Lower lobe of right lung (tissue), 2 donors: ENCODE measurements at regions not wholly inside any gene's neighbourhood (a gene's known extent, or its start where the extent isn't known, plus 50 kb on each side); places are given as distances from the start of the nearest gene placed in this dataset.

ENCODE experiments used
- ATAC-seq, 2 donors: fragments of 200-7000 bp; cut with Tn5 transposase; one replicate each; pipeline ENCODE4 v1.9.1; 2020 to 2022; ENCODE audit warnings: mild to moderate bottlenecking in 2 of 2, moderate library complexity in 2 of 2
- DNase-seq: peaks from one replicate; pipeline ENCODE4 v3.0.0-alpha.2; 2020
- H3K27ac ChIP-seq: fragments of 200-600 bp; one replicate; pipeline ENCODE4 v1.8.0; 2022
- H3K27me3 ChIP-seq: fragments of 200-600 bp; one replicate; pipeline ENCODE4 v1.8.0; 2022; ENCODE audit warnings: low read depth
- H3K36me3 ChIP-seq: fragments of 200-600 bp; one replicate; pipeline ENCODE4 v1.8.0; 2022; ENCODE audit warnings: mild to moderate bottlenecking
- H3K4me1 ChIP-seq: fragments of 200-600 bp; one replicate; pipeline ENCODE4 v1.8.0; 2022
- H3K4me3 ChIP-seq: fragments of 200-600 bp; one replicate; pipeline ENCODE4 v1.8.0; 2022; ENCODE audit warnings: mild to moderate bottlenecking
- H3K9me3 ChIP-seq: fragments of 200-600 bp; one replicate; pipeline ENCODE4 v1.8.0; 2022
- intact Hi-C: fragments of 100-400 bp; cut with DNase I; formaldehyde crosslinking; loops from one replicate; pipeline ENCODE4 v1.11.0; 2022
- TF ChIP-seq, protein P1 (sequence below): fragments of 200-600 bp; IDR thresholded peaks from one replicate; pipeline ENCODE4 v1.8.0; 2022; ENCODE audit warnings: antibody characterized with exemption, mild to moderate bottlenecking
- donor health status: DM: no; HTN: yes; CAD: no; lungs with severe emphysema.

DNA sequence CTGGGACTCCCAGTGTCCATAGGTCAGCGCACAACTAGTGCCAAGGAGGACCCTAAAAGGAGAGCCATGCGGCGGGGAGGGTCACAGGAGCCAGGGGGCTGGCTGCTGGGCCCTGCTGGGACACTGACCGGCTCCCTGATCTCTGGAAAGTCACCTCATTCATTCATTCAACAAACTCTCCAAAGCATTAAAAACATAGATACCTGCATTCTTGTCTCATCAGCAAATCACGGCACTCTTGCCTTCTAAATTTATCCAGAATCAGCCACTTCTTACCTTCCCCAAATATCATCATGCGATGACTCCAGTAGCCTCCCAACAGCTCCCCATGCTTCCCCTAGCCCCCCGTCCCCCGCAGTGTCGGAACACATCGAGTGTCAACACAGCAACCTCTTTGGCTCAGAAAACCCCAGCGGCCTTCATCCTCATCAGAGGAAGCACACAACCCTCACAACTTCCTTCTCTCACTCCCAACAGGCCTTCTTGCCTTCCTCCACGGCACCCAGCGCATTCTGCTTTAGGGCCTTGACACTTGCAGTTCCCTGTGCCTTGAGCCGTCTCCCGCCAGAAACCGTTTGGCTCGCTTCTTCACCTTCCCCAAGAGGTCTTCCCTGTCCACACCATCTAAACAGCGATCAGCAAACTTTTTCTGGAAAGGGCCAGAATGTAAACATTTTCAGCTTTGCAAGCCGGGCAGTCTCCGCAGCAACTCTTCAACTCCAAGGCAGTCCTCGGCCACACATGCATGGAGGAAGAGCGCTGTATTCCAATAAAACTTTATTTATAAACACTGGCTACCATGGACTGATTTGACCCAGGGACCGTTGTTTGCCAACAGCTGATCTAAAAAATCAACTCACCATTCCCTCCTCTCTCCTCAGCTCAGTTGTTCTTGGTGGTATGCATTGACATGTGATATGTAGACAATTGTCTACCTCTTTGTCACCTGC, 119.5 kb upstream of the TNRC6C start:
- no peaks in the 10 kb centered on the region for H3K36me3 ChIP-seq
- no peak overlapping the region for H3K27ac ChIP-seq
- no peak for DNase-seq
- no peak overlapping the region for H3K4me3 ChIP-seq
- peaks cover 13% of the 10 kb centered on the region for H3K4me1 ChIP-seq
- ATAC-seq, result no peak
- TF ChIP-seq, protein P1, sequence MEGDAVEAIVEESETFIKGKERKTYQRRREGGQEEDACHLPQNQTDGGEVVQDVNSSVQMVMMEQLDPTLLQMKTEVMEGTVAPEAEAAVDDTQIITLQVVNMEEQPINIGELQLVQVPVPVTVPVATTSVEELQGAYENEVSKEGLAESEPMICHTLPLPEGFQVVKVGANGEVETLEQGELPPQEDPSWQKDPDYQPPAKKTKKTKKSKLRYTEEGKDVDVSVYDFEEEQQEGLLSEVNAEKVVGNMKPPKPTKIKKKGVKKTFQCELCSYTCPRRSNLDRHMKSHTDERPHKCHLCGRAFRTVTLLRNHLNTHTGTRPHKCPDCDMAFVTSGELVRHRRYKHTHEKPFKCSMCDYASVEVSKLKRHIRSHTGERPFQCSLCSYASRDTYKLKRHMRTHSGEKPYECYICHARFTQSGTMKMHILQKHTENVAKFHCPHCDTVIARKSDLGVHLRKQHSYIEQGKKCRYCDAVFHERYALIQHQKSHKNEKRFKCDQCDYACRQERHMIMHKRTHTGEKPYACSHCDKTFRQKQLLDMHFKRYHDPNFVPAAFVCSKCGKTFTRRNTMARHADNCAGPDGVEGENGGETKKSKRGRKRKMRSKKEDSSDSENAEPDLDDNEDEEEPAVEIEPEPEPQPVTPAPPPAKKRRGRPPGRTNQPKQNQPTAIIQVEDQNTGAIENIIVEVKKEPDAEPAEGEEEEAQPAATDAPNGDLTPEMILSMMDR, result no peak
- H3K27me3 ChIP-seq, result peaks cover under 1% of the 10 kb centered on the region
- intact Hi-C loops, result no loop called here
- H3K9me3 ChIP-seq, result no peaks in the 10 kb centered on the region

DNA sequence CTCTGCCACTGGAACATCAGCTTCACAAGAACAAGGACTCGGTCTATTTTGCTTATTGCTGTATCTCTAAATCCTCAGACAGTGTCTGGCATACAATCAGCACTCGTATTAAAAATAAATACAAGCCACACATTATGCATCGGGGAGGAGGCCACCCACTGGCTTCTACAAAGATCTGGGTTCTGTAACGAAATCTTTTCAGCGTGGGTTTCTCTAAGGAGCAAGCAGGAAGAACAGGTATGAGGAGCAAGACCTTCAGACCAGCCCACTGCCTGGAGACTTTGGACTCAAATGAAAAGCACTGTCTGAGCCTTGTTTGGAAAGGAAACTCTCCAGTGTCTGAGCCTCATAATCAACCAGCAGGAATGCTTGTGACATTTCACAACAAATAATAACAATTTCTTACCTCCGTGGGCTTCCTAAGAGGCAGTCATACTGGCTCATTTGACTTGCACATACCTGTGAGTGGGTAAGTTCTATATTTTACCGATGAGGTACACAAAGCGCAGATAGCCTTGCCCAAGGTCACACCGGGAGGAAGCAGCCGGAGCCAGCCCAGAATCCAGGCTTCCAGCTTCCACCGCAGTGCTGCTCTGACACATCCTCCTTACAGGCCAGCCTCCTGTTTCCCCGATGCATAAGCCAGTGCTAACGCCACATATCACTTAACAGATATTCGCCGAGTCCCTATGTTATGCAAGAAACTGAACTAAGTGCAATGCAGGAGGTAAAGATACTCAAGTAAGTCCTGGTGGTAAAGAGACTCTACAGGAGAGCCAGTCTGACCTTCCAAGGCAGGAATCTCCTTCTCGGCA, 118.6 kb upstream of the TNRC6C start:
- peaks cover 4% of the 10 kb centered on the region for H3K4me1 ChIP-seq
- no peaks in the 10 kb centered on the region for H3K27me3 ChIP-seq
- no peak overlapping the region for H3K27ac ChIP-seq
- no peaks in the 10 kb centered on the region for H3K9me3 ChIP-seq
- ATAC-seq (no peak), DNase-seq (no peak)
- intact Hi-C loops, result no loop called here
- no peaks in the 10 kb centered on the region for H3K36me3 ChIP-seq
- no peak overlapping the region for H3K4me3 ChIP-seq
- TF ChIP-seq, protein P1, result no peak

DNA sequence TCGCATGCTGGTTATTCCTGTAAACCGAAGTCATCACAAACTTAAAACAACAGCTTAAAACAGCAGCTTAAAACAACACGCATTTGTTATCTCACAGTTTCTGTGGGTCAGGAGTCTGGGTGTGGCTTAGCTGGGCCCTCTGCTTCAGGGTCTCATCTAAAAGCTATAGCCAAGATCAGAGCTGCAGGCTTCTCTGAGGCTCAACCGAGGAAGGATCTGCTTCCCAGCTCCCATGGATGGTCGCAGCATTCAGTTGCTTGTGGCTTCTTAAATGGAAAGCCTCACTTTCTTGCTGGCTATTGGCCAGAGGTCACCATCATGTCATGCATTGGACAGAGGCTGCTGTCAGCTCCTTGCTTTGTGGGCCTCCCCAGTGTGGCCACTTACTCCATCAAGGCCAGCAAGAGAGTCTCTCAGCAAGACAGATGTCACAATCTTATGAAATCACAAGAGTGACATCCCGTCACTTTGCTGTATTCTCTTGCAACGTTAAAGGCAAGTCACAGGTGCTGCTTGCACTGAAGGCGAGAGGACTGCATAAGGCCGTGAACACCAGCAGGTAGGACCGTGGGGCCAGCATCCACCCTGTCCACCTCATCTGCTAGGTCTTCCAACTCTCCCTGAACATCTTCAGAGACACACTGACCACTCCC, 117.9 kb upstream of the TNRC6C start:
- TF ChIP-seq, protein P1, result no peak
- Histone ChIP-seq H3K27ac (no peak overlapping the region), H3K27me3 (no peaks in the 10 kb centered on the region), H3K36me3 (no peaks in the 10 kb centered on the region), H3K4me1 (no peaks in the 10 kb centered on the region), H3K4me3 (no peak overlapping the region), H3K9me3 (no peaks in the 10 kb centered on the region)
- no peak for ATAC-seq
- intact Hi-C loops, result no loop called here
- no peak for DNase-seq

DNA sequence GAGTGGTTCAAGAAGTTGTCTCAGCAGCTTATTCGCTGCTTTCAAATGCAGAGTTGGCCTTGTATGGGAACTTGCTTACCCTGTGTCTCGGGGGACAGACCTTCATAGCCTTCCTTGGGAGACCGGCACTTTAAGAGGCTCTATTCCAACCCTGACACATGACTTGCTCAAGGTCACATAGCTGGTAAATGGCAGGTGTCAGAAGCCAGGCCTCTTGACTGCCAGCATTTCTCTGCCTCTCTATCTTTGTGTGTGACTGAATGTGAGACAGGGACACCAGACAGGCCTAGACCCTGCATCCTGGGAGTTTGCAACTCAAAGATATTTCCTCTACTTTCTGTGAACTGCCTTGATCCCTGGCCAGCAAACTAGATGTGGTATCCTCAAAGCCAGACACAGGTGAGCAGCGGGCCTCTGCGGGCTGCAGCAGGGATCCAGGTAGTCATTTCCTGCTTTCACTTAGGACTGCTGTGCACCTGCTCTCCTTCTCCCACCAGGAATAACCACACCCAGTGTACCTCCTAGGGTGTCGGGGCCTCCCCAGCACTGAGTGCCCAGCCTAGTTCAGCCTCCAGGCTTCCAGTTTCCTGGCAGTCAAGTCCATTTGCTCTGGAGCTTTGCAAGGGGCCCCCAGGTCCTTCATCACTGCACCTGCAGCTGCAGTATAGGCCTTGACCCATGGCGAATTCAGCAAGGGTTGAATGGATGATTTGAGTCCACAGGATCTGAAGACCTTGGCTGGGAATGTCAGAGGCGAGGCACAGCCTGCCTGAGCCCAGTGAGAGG, 116.6 kb upstream of the TNRC6C start:
- Histone ChIP-seq H3K36me3 (no peaks in the 10 kb centered on the region), H3K4me3 (no peak overlapping the region), H3K27me3 (no peaks in the 10 kb centered on the region), H3K9me3 (no peaks in the 10 kb centered on the region), H3K4me1 (no peaks in the 10 kb centered on the region), H3K27ac (no peak overlapping the region)
- intact Hi-C loops, result no loop called here
- TF ChIP-seq, protein P1, result no peak
- DNase-seq, result peak; percentile 33
- ATAC-seq, result no peak
